ENCODE measurements at regions not wholly inside any gene's neighbourhood (a gene's known extent, or its start where the extent isn't known, plus 50 kb on each side); places are given as distances from the start of the nearest gene placed in this dataset.

- TF ChIP-seq ZNF274 (IDR thresholded peaks at IDR 0.05; ENCODE audit: low read depth, low read length), result no peak
- TF ChIP-seq YY1 (IDR thresholded peaks at IDR 0.05; ENCODE audit: insufficient read depth, insufficient read length), result no peak
Measured at GRCh38 chr18:77526962-77527361, 277.3 kb downstream of the GALR1 start.
